H1 (cell line): ENCODE measurements at regions not wholly inside any gene's neighbourhood (a gene's known extent, or its start where the extent isn't known, plus 50 kb on each side); places are given as distances from the start of the nearest gene placed in this dataset.

Source experiments
- CBX5 ChIP-seq: fragments of 300-800, 300-1000 bp; sonication (generic); IDR thresholded peaks from 2 replicates; pipeline ENCODE4 v1.7.1; 2016; ENCODE audit warnings: antibody characterized with exemption, low read length, low read depth
- E2F6 ChIP-seq: IDR thresholded peaks from 2 replicates; pipeline ENCODE4 v1.6.1; 2012; ENCODE audit warnings: inconsistent platforms
- TBP ChIP-seq: IDR thresholded peaks from 2 replicates; pipeline ENCODE4 v1.6.1; 2011; ENCODE audit warnings: low read depth, low read length, improper control_type of control experiment

- TF ChIP-seq CBX5 (no peak), E2F6 (no peak), TBP (no peak)
Measured at GRCh38 chr2:220068846-220069245, 441.4 kb downstream of the SLC4A3 start (continued).
